ENCODE measurements at regions not wholly inside any gene's neighbourhood (a gene's known extent, or its start where the extent isn't known, plus 50 kb on each side); places are given as distances from the start of the nearest gene placed in this dataset.
A peak's percentile ranks its signal among the peaks of the same experiment; 100 is the strongest.

DNA sequence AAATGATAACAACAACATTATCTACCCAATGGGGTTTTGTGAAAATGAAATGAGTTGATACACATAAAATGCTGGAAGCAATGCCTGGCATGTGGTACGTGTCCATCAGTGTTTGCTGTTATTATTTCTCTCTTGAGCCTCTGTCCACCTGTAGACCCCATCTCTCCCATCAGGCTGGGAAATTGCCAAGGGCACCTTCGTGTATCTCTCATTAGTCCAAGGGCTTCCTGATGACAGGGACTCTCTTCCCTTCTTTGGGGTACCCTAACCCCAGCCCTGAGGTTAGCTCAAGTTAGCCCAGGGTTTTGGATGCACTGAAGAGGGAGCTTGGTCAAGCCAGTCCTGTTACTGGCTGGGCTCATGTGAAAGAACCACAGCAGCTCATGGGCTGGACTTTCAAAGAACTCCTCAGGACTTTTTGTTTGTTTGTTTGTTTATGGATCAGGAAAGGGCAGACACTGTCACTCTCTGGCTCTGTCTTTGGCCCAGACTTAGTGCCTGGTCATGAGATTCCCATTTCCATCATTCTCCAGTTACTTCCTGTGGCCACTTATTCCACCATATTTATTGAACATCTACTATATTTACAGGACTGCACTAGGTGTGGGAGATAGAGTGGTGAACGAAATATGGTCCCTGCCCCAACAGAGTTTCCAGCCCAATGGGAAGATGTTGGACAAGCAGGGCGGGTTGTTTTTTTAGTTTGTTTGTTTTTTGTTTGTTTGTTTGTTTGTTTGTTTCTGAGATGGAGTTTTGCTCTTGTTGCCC is 57.4 kb downstream of the NAV1 start:
- no peak overlapping the region for H3K4me3 ChIP-seq (ENCODE audit: low read length)
- TF ChIP-seq, protein P1, sequence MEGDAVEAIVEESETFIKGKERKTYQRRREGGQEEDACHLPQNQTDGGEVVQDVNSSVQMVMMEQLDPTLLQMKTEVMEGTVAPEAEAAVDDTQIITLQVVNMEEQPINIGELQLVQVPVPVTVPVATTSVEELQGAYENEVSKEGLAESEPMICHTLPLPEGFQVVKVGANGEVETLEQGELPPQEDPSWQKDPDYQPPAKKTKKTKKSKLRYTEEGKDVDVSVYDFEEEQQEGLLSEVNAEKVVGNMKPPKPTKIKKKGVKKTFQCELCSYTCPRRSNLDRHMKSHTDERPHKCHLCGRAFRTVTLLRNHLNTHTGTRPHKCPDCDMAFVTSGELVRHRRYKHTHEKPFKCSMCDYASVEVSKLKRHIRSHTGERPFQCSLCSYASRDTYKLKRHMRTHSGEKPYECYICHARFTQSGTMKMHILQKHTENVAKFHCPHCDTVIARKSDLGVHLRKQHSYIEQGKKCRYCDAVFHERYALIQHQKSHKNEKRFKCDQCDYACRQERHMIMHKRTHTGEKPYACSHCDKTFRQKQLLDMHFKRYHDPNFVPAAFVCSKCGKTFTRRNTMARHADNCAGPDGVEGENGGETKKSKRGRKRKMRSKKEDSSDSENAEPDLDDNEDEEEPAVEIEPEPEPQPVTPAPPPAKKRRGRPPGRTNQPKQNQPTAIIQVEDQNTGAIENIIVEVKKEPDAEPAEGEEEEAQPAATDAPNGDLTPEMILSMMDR (conservative IDR thresholded peaks at IDR 0.05; ENCODE audit: low read depth, low read length), result no peak
- no peak for DNase-seq (ENCODE audit: low read depth)

DNA sequence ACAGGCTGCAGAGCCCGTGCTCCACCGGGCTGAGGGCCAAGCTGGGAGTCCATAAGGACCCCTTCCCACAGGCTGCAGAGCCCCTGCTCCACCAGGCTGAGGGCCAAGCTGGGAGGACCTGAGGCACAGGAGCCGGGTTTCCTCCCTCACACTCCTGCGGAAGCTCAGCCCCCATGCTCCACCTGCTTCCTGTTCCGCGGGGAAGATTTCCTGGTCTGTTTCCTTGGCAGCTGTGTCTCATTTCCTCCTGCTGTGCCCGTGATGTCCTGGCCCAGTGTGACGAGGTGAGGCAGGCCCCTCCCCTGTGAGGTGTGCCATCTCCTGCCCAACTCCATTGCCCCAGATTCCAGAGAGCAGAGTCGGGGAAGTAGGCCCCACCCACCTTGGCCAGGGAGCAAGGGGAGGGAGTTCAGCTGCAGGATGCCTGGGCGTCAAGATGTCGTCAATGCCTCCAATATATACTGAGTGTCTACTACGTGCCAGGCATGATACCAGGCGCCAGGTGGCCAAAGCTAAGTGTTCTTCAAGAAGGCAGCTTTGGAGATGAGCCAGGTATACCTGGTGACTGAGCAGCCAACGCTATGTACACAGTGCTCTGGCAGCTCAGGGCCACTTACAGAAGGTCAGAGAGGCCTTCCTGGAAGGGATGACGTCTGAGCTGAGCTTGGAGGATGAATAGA is 58.8 kb downstream of the NAV1 start:
- TF ChIP-seq, protein P1 (conservative IDR thresholded peaks at IDR 0.05; ENCODE audit: low read depth, low read length), result no peak
- DNase-seq (ENCODE audit: low read depth), result no peak
- H3K4me3 ChIP-seq (ENCODE audit: low read length), result no peak overlapping the region

DNA sequence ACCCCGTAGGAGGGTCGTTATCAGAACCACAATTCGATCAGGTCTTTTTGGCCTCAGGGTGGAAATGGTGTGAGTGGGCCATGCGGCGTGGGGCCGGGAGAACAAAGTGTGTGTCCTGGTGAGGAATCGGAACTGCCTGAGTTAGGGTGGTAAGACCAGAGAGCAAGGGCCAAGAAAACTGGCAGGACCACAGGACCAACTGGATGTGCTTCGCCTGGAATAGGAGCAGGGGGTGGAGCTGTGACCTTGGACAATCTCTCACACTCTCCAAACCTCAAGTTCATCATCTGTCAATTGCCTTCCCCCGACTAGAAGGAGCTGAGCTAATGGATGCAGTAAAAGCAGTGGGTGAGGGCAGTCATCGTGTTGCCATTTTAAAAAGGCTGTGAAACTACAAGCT is 59.5 kb downstream of the NAV1 start:
- DNase-seq (ENCODE audit: low read depth), result no peak
- no peak overlapping the region for H3K4me3 ChIP-seq (ENCODE audit: low read length)
- TF ChIP-seq, protein P1 (conservative IDR thresholded peaks at IDR 0.05; ENCODE audit: low read depth, low read length), result no peak

DNA sequence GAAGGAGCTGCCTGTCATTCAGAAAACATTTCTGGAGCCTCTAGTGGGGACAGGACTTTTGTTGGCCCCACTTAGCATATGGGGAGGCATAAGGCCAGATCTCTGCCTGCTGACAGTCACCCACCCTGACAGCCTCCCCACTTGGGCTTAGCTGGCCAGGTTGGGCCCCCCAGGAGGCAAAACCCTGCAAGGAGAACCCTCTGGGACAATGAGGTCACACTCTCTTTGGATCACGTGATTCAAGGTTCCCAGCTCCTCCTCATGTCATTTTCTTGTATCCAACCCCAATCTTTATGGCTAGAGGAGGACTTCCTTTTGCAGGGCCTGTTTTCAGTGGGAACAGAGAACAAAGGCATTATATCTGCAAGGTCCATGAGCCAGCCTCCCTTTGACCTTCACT is 60.0 kb downstream of the NAV1 start:
- TF ChIP-seq, protein P1 (conservative IDR thresholded peaks at IDR 0.05; ENCODE audit: low read depth, low read length), result no peak
- no peak overlapping the region for H3K4me3 ChIP-seq (ENCODE audit: low read length)
- DNase-seq (ENCODE audit: low read depth), result no peak

DNA sequence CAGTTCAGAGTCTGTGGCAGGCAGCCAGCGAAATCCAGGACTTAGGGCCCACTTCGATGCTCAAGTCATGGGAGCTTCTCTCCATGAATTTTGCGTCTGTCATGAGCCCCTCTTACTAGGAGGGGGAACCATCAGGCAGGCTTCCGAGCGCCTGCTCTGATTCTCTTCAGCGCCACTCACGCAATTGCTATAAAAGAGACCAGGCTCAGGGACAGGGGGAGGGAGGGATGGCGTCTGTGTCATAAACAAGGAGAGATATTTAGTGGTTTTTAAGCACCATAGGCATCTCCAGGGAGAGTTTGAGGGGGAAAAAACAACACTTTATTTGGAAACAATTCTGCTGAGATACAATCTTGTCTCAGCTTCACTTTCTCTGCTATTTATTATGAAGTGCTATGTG is 60.6 kb downstream of the NAV1 start:
- DNase-seq (ENCODE audit: low read depth), result no peak
- no peak overlapping the region for H3K4me3 ChIP-seq (ENCODE audit: low read length)
- TF ChIP-seq, protein P1 (conservative IDR thresholded peaks at IDR 0.05; ENCODE audit: low read depth, low read length), result no peak

DNA sequence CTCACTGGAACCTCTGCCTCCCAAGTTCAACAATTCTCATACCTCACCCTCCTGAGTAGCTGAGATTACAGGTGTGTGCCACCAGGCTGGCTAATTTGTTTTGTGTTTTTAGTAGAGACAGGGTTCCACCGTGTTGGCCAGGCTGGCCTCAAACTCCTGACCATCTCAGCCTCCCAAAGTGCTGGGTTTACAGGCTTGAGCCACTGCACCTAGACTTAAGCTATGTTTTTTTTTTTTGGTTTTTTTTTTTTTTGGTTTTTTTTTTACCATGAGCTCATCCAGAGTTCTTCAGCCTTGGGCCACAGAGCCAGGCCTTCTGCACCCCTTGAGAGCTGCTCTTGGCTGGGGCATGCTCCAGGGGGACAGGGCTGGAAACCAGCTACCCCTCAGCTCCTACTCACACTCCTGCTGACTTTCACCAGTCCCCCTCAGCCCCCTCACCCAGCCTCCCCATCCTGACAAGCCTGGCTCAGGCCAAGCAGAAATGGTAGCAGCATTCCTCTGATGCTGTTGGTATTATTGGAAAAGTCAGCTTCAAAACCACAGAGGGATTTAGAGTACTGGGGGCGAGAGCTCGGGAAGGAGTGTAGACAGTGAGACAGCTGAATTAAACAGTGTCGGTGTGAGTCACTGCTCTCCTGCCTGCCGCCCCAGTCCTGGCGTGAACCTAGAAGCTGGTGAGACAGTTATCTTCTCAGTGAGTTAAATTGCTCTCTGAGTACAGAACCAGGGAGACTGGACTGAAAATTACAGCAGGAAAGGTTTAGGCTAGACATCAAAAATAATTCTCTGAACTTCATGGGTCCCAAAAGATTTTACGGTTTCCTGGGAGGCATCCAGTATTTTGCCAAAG is 63.7 kb downstream of the NAV1 start:
- TF ChIP-seq, protein P1 (conservative IDR thresholded peaks at IDR 0.05; ENCODE audit: low read depth, low read length), result no peak
- DNase-seq (ENCODE audit: low read depth), result peak; percentile 79
- H3K4me3 ChIP-seq (ENCODE audit: low read length), result no peak overlapping the region
